NCI-H774 (cell line): ENCODE measurements at regions not wholly inside any gene's neighbourhood (a gene's known extent, or its start where the extent isn't known, plus 50 kb on each side); places are given as distances from the start of the nearest gene placed in this dataset.

Source experiments
- DNase-seq: peaks from one replicate; lab custom pipeline; 2025; lab: John Stamatoyannopoulos, UW

- DNase-seq, result no peak
Measured at GRCh38 chrX:49773993-49774392, 55.1 kb upstream of the PAGE4 start.

DNA sequence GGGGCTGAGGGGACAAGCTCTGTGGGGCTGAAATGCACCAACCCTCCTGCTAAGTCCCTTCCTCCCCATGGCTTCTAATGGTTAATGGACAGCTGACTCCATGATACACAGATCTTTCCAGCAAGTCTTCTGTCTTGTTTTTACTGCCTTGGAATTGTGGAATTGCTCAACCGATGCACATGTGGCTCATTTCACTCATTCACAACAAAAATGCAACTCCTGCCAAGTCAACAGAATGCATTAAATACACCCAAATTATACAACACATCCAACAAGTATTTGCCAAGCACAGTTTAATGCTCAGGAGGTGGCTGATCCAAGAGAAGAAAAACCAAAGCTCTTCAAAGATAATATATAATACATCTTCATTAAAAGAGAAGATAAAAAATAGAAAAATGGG, 61.9 kb upstream of the PAGE4 start:
- DNase-seq, result no peak

DNA sequence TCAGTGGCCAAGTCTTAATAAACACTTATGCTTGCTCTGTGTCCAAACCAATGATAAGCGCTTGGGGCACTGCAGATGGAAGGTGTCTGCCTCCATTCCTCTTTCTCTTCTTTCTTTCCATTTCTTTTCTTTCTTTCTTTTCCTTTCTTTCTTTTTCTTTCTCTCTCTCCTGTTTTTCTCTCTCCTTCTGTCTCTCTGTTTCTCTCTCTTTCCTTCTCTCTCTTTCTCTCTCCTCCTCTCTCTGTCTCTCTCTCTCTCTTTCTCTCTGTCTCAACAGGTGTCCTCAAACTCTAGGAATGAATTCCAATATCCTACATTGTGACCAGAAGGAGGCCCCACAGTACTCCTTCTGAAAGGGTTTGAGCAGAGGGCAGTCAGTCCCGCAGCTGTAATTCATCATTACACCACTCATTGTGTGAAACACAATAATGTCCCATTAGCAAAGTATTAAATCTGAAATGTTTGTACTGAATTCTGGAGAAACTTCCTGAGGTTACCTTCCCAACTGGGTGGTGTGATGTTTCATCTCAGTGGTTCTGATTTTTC, 66.5 kb upstream of the PAGE1 start:
- DNase-seq, result no peak

- peak; percentile 2 for DNase-seq
Measured at GRCh38 chrX:49761481-49761880, 65.7 kb upstream of the PAGE1 start.

- no peak for DNase-seq
Measured at GRCh38 chrX:49760290-49760890, 64.6 kb upstream of the PAGE1 start.

DNA sequence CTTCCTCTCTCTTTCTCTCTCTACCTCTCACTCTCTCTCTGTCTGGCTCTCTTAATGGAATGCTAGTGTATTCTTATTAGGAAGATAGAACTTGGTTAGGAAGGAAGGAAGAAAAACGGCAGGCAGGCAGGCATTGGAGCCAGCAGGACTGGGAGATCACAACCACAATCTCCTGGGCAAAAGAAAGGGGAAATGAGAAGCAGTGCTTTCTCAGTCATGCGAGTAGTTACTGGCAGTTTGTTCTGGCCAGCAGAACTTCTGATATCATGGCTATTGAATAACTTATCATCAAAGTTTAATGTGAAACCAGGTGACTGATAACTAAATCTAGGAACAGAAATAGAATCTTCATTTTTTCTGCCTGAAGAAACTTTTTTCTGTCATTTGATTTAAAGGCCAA, 60.9 kb upstream of the PAGE1 start:
- no peak for DNase-seq

DNA sequence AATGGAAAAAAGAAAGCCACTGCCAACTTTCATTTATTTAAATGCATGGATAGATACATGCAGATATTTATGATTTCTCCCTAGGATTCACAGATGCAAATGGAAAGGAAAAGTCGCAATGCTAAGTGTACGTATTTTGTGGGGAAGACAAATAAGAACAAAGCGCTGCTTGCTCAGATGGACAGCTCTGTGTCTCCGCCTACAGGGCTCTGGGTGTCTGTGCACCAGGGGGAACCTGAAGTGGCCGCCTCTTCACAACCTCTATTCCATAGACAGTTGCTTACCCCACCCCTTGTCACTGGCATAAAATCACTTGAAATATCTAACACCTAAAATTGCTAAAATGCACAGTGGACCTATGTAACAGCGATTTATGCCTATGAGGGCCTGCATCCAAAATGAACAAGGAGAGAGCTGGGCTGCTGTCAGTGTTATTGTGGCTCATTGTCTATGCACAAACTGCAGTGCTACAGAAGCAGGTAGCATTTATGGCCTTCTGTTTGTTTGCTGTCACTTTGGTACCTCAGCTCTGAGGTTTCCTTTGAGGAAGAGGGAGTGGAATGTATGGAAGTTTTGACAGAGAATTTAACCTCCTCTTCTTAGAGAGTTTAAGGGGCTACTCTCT, 58.6 kb upstream of the PAGE1 start:
- peak; percentile 2 for DNase-seq

DNA sequence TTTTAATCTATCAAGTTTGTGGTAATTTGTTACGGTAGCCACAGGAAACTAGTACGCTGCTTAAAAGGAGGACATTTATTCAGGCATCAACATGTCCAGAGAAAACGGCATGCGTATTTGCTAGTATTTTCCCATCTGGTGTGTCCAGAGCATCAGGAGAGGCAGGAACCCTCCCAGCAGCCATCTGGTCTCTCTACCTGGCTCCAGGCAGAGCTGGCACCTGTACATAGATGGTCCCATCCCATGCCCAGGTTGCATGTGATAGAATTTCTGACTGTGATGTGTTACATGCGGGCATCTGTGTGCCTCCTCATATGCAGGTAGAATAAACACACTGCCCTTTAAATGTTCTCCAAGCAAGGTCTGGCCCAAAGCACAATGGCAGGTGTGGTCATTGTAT, 57.9 kb upstream of the PAGE1 start:
- no peak for DNase-seq

- DNase-seq, result no peak
Measured at GRCh38 chrX:49748211-49748956, 52.6 kb upstream of the PAGE1 start.

DNA sequence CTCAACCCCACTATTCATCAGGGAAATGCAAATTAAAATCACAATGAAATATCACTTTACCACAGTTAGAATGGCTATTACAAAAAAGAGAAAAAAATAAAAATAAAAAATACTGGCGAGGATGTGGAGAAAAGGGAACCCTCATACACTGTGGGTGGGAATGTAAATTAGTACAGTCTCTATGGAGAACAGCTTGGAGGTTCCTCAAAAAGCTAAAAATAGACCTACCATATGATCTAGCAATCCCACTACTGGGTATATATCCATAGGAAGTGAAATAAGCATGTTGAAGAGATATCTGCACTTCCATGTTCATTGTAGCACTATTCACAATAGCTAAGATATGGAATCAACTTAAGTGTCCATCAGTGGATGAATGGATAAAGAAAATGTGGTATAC, 50.5 kb upstream of the PAGE1 start:
- no peak for DNase-seq
